Glutamatergic neuron (in vitro differentiated cells): ENCODE measurements at regions not wholly inside any gene's neighbourhood (a gene's known extent, or its start where the extent isn't known, plus 50 kb on each side); places are given as distances from the start of the nearest gene placed in this dataset.

Experiments used
- DNase-seq: peaks from one replicate; pipeline ENCODE4 v3.0.0; 2022
- H3K27ac Mint-ChIP-seq: one replicate; pipeline ENCODE4 v1.8.0; 2020; ENCODE audit warnings: mild to moderate bottlenecking, mixed read lengths, inconsistent platforms; ENCODE audit not compliant: unreplicated experiment
- H3K27me3 Mint-ChIP-seq: one replicate; pipeline ENCODE4 v1.8.0; 2020; ENCODE audit warnings: mild to moderate bottlenecking, moderate library complexity, mixed read lengths, inconsistent platforms; ENCODE audit not compliant: unreplicated experiment
- H3K36me3 Mint-ChIP-seq: one replicate; pipeline ENCODE4 v1.8.0; 2020; ENCODE audit warnings: mild to moderate bottlenecking, mixed read lengths, inconsistent platforms; ENCODE audit not compliant: unreplicated experiment
- H3K4me1 Mint-ChIP-seq: one replicate; pipeline ENCODE4 v1.8.0; 2020; ENCODE audit warnings: mild to moderate bottlenecking, low read depth, mixed read lengths, inconsistent platforms; ENCODE audit not compliant: unreplicated experiment
- H3K4me3 Mint-ChIP-seq: one replicate; pipeline ENCODE4 v1.8.0; 2020; ENCODE audit warnings: mild to moderate bottlenecking, mixed read lengths, inconsistent platforms; ENCODE audit not compliant: unreplicated experiment
- H3K9me3 Mint-ChIP-seq: one replicate; pipeline ENCODE4 v1.8.0; 2020; ENCODE audit warnings: mild to moderate bottlenecking, moderate library complexity, mixed read lengths, inconsistent platforms; ENCODE audit not compliant: unreplicated experiment
- CTCF ChIP-seq: fragments of 200-600 bp; sonication (generic); IDR thresholded peaks from one replicate; pipeline ENCODE4 v1.5.0; 2021; ENCODE audit not compliant: partially characterized antibody, unreplicated experiment

GRCh38 chr11:92376146-92376599, 151.6 kb downstream of the FAT3 start:
- Mint-ChIP-seq H3K27me3 (no peaks in the 10 kb centered on the region), H3K4me3 (no peak overlapping the region), H3K36me3 (no peaks in the 10 kb centered on the region), H3K4me1 (peaks cover 8% of the 10 kb centered on the region), H3K27ac (no peak overlapping the region), H3K9me3 (no peaks in the 10 kb centered on the region)
- no peak for DNase-seq
- no peak for TF ChIP-seq CTCF

GRCh38 chr11:92376680-92377079, 152.1 kb downstream of the FAT3 start:
- Mint-ChIP-seq H3K4me3 (no peak overlapping the region), H3K27me3 (no peaks in the 10 kb centered on the region), H3K27ac (no peak overlapping the region), H3K9me3 (no peaks in the 10 kb centered on the region), H3K36me3 (no peaks in the 10 kb centered on the region), H3K4me1 (peaks cover 8% of the 10 kb centered on the region)
- TF ChIP-seq CTCF = no peak
- DNase-seq = no peak

GRCh38 chr11:92380882-92381281, 156.3 kb downstream of the FAT3 start:
- Mint-ChIP-seq H3K4me3 (no peak overlapping the region), H3K27me3 (peaks cover 2% of the 10 kb centered on the region), H3K9me3 (peaks cover 4% of the 10 kb centered on the region), H3K27ac (no peak overlapping the region), H3K4me1 (peaks cover 32% of the 10 kb centered on the region), H3K36me3 (no peaks in the 10 kb centered on the region)
- no peak for TF ChIP-seq CTCF
- no peak for DNase-seq

- Mint-ChIP-seq H3K4me1 (peaks cover 38% of the 10 kb centered on the region), H3K36me3 (no peaks in the 10 kb centered on the region)
- TF ChIP-seq CTCF = no peak
These were observed 157.7 kb downstream of the FAT3 start for GRCh38 chr11:92382311-92382710.

GRCh38 chr11:92383430-92383829, 158.8 kb downstream of the FAT3 start:
- peak overlapping the region; percentile 80 for H3K4me3 Mint-ChIP-seq
- no peaks in the 10 kb centered on the region for H3K36me3 Mint-ChIP-seq
- H3K4me1 Mint-ChIP-seq = peaks cover 41% of the 10 kb centered on the region
- peaks cover 2% of the 10 kb centered on the region for H3K27me3 Mint-ChIP-seq
- no peak for TF ChIP-seq CTCF
- peaks cover 4% of the 10 kb centered on the region for H3K9me3 Mint-ChIP-seq
- peak overlapping the region; percentile 88 for H3K27ac Mint-ChIP-seq
- peak; percentile 29 for DNase-seq

More at GRCh38 chr11:92382311-92382710, 157.7 kb downstream of the FAT3 start:
- no peak for DNase-seq
- H3K9me3 Mint-ChIP-seq = peaks cover 4% of the 10 kb centered on the region
- peaks cover 2% of the 10 kb centered on the region for H3K27me3 Mint-ChIP-seq
- no peak overlapping the region for H3K4me3 Mint-ChIP-seq
- peak overlapping the region; percentile 88 for H3K27ac Mint-ChIP-seq
